ENCODE measurements at regions not wholly inside any gene's neighbourhood (a gene's known extent, or its start where the extent isn't known, plus 50 kb on each side); places are given as distances from the start of the nearest gene placed in this dataset.

GRCh38 chr5:96180684-96181435 is 219.2 kb upstream of the ELL2 start:
- H3K4me3 ChIP-seq = no peak overlapping the region
- no peaks in the 10 kb centered on the region; the same call in 2 of the 3 replicates for H3K9me3 ChIP-seq
- peaks cover 18% of the 10 kb centered on the region for H3K4me1 ChIP-seq
- ChIA-PET POLR2A (no interaction called here), CTCF (interaction anchor here (1.1 to 1.8 kb wide), 2 partner anchors 13 to 156 kb away, joined by 4 to 5 read pairs; no protein-coding TSS in a partner anchor)
- 21% methylated on average over 2 of the region's 2 CpGs for WGBS (ENCODE audit: missing lambda C conversion rate)
- H3K4me2 ChIP-seq = peak overlapping the region; percentile 45; the same call in 2 of the 3 replicates
- FAIRE-seq = no peak
- no peak for TF ChIP-seq ZSCAN20 (CRISPR knock-in tag; IDR thresholded peaks at IDR 0.05)
- no peak for TF ChIP-seq USF2 (IDR thresholded peaks at IDR 0.05)
- TF ChIP-seq HMGXB4 (CRISPR knock-in tag; IDR thresholded peaks at IDR 0.05; ENCODE audit: borderline replicate concordance) = no peak
- no peak for TF ChIP-seq HOXB13 (CRISPR knock-in tag; IDR thresholded peaks at IDR 0.05; ENCODE audit: low read depth)
- no peak for TF ChIP-seq RAD21 (conservative IDR thresholded peaks at IDR 0.05 in 1 of 2, IDR thresholded peaks at IDR 0.05 in 1 of 2)
- ATAC-seq = no peak
- H3K27ac ChIP-seq = peak overlapping the region; percentile 8 to 46; a peak in 3 of 6 replicates
- no peak for DNase-seq (ENCODE audit: low read depth in 1 of 2, low spot score in 1 of 2)

GRCh38 chr5:96177303-96177869 is 215.7 kb upstream of the ELL2 start:
- H3K4me1 ChIP-seq = peaks cover 18% of the 10 kb centered on the region
- H3K4me3 ChIP-seq = no peak overlapping the region
- no peak overlapping the region; a peak in 1 of 6 replicates for H3K27ac ChIP-seq
- POLR2A ChIA-PET = no interaction called here
- H3K9me3 ChIP-seq = no peaks in the 10 kb centered on the region
- DNase-seq (ENCODE audit: low read depth in 1 of 2, low spot score in 1 of 2) (no peak), ATAC-seq (no peak), FAIRE-seq (no peak)
- CTCF ChIA-PET = no interaction called here
- TF ChIP-seq HES2 (IDR thresholded peaks at IDR 0.05) (no peak), HEYL (CRISPR knock-in tag; IDR thresholded peaks at IDR 0.05) (no peak), MYC (IDR thresholded peaks at IDR 0.05; ENCODE audit: borderline replicate concordance, low read length) (no peak), BHLHE40 (IDR thresholded peaks at IDR 0.05; ENCODE audit: low read depth, low read length) (no peak), POLR2AphosphoS2 (conservative IDR thresholded peaks at IDR 0.05; ENCODE audit: low read length) (no peak), RAD21 (conservative IDR thresholded peaks at IDR 0.05 in 1 of 2, IDR thresholded peaks at IDR 0.05 in 1 of 2) (no peak), EP300 (IDR thresholded peaks at IDR 0.05) (no peak), BCL3 (IDR thresholded peaks at IDR 0.05) (no peak), EHF (CRISPR knock-in tag; IDR thresholded peaks at IDR 0.05) (no peak), ESRRA (IDR thresholded peaks at IDR 0.05; ENCODE audit: borderline replicate concordance, low read length) (no peak), MAX (IDR thresholded peaks at IDR 0.05) (no peak)
- 53% methylated on average over 5 of the region's 5 CpGs for WGBS (ENCODE audit: missing lambda C conversion rate)
- 0 out of 3 replicates have a peak overlapping the region, but pooled peaks have one; percentile 0 for H3K4me2 ChIP-seq

GRCh38 chr5:96176022-96176421 is 214.4 kb upstream of the ELL2 start:
- 82% methylated on average over 2 of the region's 2 CpGs for WGBS (ENCODE audit: missing lambda C conversion rate)
- FAIRE-seq = no peak
- POLR2A ChIA-PET = no interaction called here

More at GRCh38 chr5:96176022-96176421, 214.4 kb upstream of the ELL2 start:
- DNase-seq (ENCODE audit: low read depth in 1 of 2, low spot score in 1 of 2) (no peak), ATAC-seq (no peak)
- H3K9me3 ChIP-seq = no peaks in the 10 kb centered on the region
- no peak overlapping the region for H3K27ac ChIP-seq
- H3K4me2 ChIP-seq = no peak overlapping the region
- TF ChIP-seq HES2 (IDR thresholded peaks at IDR 0.05) = no peak
- CTCF ChIA-PET = no interaction called here
- H3K4me1 ChIP-seq = peaks cover 12% of the 10 kb centered on the region
- no peak overlapping the region for H3K4me3 ChIP-seq

Measured in A549 (cell line).